Loucy (cell line): ENCODE measurements at regions not wholly inside any gene's neighbourhood (a gene's known extent, or its start where the extent isn't known, plus 50 kb on each side); places are given as distances from the start of the nearest gene placed in this dataset.

ENCODE experiments used
- CTCF ChIP-seq: fragments of 200-600 bp; sonication (generic); conservative IDR thresholded peaks from 2 replicates; pipeline ENCODE4 v1.5.1; 2014; ENCODE audit warnings: mild to moderate bottlenecking, antibody characterized with exemption, low read length
- EZH2phosphoT487 ChIP-seq: fragments of 200-600 bp; IDR thresholded peaks from 2 replicates; pipeline ENCODE4 v1.6.1; 2018; ENCODE audit warnings: antibody characterized with exemption, mild to moderate bottlenecking, moderate library complexity, borderline replicate concordance

- TF ChIP-seq CTCF (no peak), EZH2phosphoT487 (no peak)
Observed at GRCh38 chr5:5650949-5651348, 228.5 kb downstream of the ICE1 start.
